HG02623 (cell line): ENCODE measurements at regions not wholly inside any gene's neighbourhood (a gene's known extent, or its start where the extent isn't known, plus 50 kb on each side); places are given as distances from the start of the nearest gene placed in this dataset.

Experiments used
- ATAC-seq: cut with Tn5 transposase; IDR thresholded peaks from one replicate; pipeline ENCODE4 v1.9.1; 2021; ENCODE audit warnings: moderate library complexity; ENCODE audit not compliant: unreplicated experiment

GRCh38 chr11:76721755-76722677 lies 51.5 kb upstream of the LRRC32 start:
- ATAC-seq: peak; percentile 86

- no peak for ATAC-seq
Observed at GRCh38 chr11:76723142-76723541, 52.6 kb upstream of the LRRC32 start.

GRCh38 chr11:76723548-76723947 lies 53.0 kb upstream of the LRRC32 start:
- ATAC-seq: no peak

GRCh38 chr11:76724171-76724768 lies 53.7 kb upstream of the LRRC32 start:
- ATAC-seq: no peak

GRCh38 chr11:76728227-76728626 lies 54.9 kb upstream of the TSKU start:
- no peak for ATAC-seq

- ATAC-seq: no peak
Observed at GRCh38 chr11:76728778-76729177, 54.4 kb upstream of the TSKU start.

GRCh38 chr11:76729214-76729613 lies 53.9 kb upstream of the TSKU start:
- ATAC-seq: no peak

- ATAC-seq: no peak
Observed at GRCh38 chr11:76730887-76731565, 52.1 kb upstream of the TSKU start.

GRCh38 chr11:76732643-76733042 lies 50.5 kb upstream of the TSKU start:
- no peak for ATAC-seq
